ENCODE measurements at regions not wholly inside any gene's neighbourhood (a gene's known extent, or its start where the extent isn't known, plus 50 kb on each side); places are given as distances from the start of the nearest gene placed in this dataset.

GRCh38 chr15:37740623-37741141 lies 193.8 kb upstream of the TMCO5A start:
- TF ChIP-seq CTCF (IDR thresholded peaks at IDR 0.05): no peak
- TF ChIP-seq TCF12 (IDR thresholded peaks at IDR 0.05): no peak
- no peak for TF ChIP-seq EP300 (IDR thresholded peaks at IDR 0.05; ENCODE audit: borderline replicate concordance in 1 of 2, low read depth in 1 of 2, low read length in 1 of 2)
- TF ChIP-seq POLR2AphosphoS5 (IDR thresholded peaks at IDR 0.05; ENCODE audit: low read depth, low read length): no peak
- TF ChIP-seq TAF1 (IDR thresholded peaks at IDR 0.05; ENCODE audit: borderline replicate concordance, low read depth, low read length): no peak
- no peak for TF ChIP-seq RAD21 (IDR thresholded peaks at IDR 0.05; ENCODE audit: low read length)
- TF ChIP-seq MXI1 (IDR thresholded peaks at IDR 0.05; ENCODE audit: low read depth, low read length): no peak
- TF ChIP-seq MAX (IDR thresholded peaks at IDR 0.05; ENCODE audit: low read depth): no peak
- no peak for TF ChIP-seq SMC3 (IDR thresholded peaks at IDR 0.05; ENCODE audit: low read depth, low read length)

All from SK-N-SH (cell line).